NCI-H524 (cell line): ENCODE measurements at regions not wholly inside any gene's neighbourhood (a gene's known extent, or its start where the extent isn't known, plus 50 kb on each side); places are given as distances from the start of the nearest gene placed in this dataset.
A peak's percentile ranks its signal among the peaks of the same experiment; 100 is the strongest.
"Not testable (repeated sequence)": the region's sequence is repeated elsewhere in the genome, so short reads cannot be mapped to it uniquely, and the experiment has no call there.

ENCODE experiments used
- DNase-seq, 2 experiments: peaks; one replicate each; lab custom pipeline; 2025; lab: John Stamatoyannopoulos, UW

GRCh38 chr10:64855941-64856340 is 1334.7 kb downstream of the REEP3 start:
- DNase-seq = no peak

- DNase-seq = no peak
These were observed 1338.7 kb downstream of the REEP3 start for GRCh38 chr10:64859911-64860310.

GRCh38 chr10:64863836-64864235 is 1342.6 kb downstream of the REEP3 start:
- DNase-seq = peak in 1 of 2 experiments; percentile 48

GRCh38 chr10:64867501-64867962 is 1346.3 kb downstream of the REEP3 start:
- DNase-seq = no peak

GRCh38 chr10:64873088-64873487 is 1351.9 kb downstream of the REEP3 start:
- DNase-seq = no peak

- DNase-seq = no peak
These were observed 1352.8 kb downstream of the REEP3 start for GRCh38 chr10:64873959-64874358.

GRCh38 chr10:64880546-64880945 is 1359.3 kb downstream of the REEP3 start:
- DNase-seq = no peak

GRCh38 chr10:64881257-64881656 is 1360.1 kb downstream of the REEP3 start:
- peak in 1 of 2 experiments; percentile 29 for DNase-seq

GRCh38 chr10:64896582-64896981 is 1375.4 kb downstream of the REEP3 start:
- DNase-seq = no peak

- DNase-seq = not testable (repeated sequence)
These were observed 1385.1 kb downstream of the REEP3 start for GRCh38 chr10:64906311-64906710.

GRCh38 chr10:64924306-64924705 is 1403.1 kb downstream of the REEP3 start:
- DNase-seq = not testable (repeated sequence)

- no peak for DNase-seq
These were observed 1430.8 kb downstream of the REEP3 start for GRCh38 chr10:64952042-64952441.

- DNase-seq = no peak
These were observed 1435.2 kb downstream of the REEP3 start for GRCh38 chr10:64956441-64956840.

- DNase-seq = no peak
These were observed 1437.9 kb downstream of the REEP3 start for GRCh38 chr10:64959116-64959515.

GRCh38 chr10:64959883-64960282 is 1438.7 kb downstream of the REEP3 start:
- DNase-seq = no peak

- no peak for DNase-seq
These were observed 1452.2 kb downstream of the REEP3 start for GRCh38 chr10:64973391-64973790.

- no peak for DNase-seq
These were observed 1454.9 kb downstream of the REEP3 start for GRCh38 chr10:64976150-64976549.

GRCh38 chr10:64977915-64978314 is 1456.7 kb downstream of the REEP3 start:
- DNase-seq = peak in 1 of 2 experiments; percentile 1

GRCh38 chr10:64996886-64997285 is 1475.7 kb downstream of the REEP3 start:
- no peak for DNase-seq

- DNase-seq = no peak
These were observed 1489.6 kb downstream of the REEP3 start for GRCh38 chr10:65010845-65011244.

- no peak for DNase-seq
These were observed 1496.3 kb downstream of the REEP3 start for GRCh38 chr10:65017523-65017922.

GRCh38 chr10:65024886-65025285 is 1503.7 kb downstream of the REEP3 start:
- no peak for DNase-seq

GRCh38 chr10:65030263-65030662 is 1509.1 kb downstream of the REEP3 start:
- DNase-seq = no peak

GRCh38 chr10:65032867-65033769 is 1511.9 kb downstream of the REEP3 start:
- no peak for DNase-seq
